Natural killer cell (primary cell): ENCODE measurements at regions not wholly inside any gene's neighbourhood (a gene's known extent, or its start where the extent isn't known, plus 50 kb on each side); places are given as distances from the start of the nearest gene placed in this dataset.

Experiments
- ATAC-seq, 3 donors: fragments of 150-1000 bp in 2 of 3; fragments of 200-7000 bp in 1 of 3; cut with Tn5 transposase; 1 replicate in 1 of 3; 2 replicates in 2 of 3; pipeline ENCODE4 v1.10.0; 2021; ENCODE audit warnings: mild to moderate bottlenecking in 2 of 3, moderate library complexity in 2 of 3
- DNase-seq, 2 donors: peaks; one replicate each; pipeline versions ENCODE4 v3.0.0 to v3.0.0-alpha.2; 2013 to 2021; ENCODE audit warnings: mixed read lengths in 1 of 2
- H3K27ac ChIP-seq: one replicate; pipeline ENCODE4 v1.5.1; 2013; ENCODE audit warnings: mild to moderate bottlenecking, low read length
- H3K27me3 ChIP-seq: one replicate; pipeline ENCODE4 v1.6.1; 2013; ENCODE audit warnings: low read length; ENCODE audit not compliant: control insufficient read depth, insufficient read depth
- H3K36me3 ChIP-seq: one replicate; pipeline ENCODE4 v1.6.1; 2013; ENCODE audit warnings: low read length; ENCODE audit not compliant: control insufficient read depth, insufficient read depth
- H3K4me1 ChIP-seq: one replicate; pipeline ENCODE4 v1.6.1; 2013; ENCODE audit warnings: low read length; ENCODE audit not compliant: control insufficient read depth, insufficient read depth
- H3K4me3 ChIP-seq: one replicate; pipeline ENCODE4 v1.5.1; 2013; ENCODE audit warnings: low read length
- H3K9me3 ChIP-seq: one replicate; pipeline ENCODE4 v1.6.1; 2013; ENCODE audit warnings: low read length; ENCODE audit not compliant: control insufficient read depth, insufficient read depth
- H3K27ac Mint-ChIP-seq, 2 donors: one replicate each; pipeline ENCODE4 v1.8.0; 2022; ENCODE audit warnings: mild to moderate bottlenecking in 2 of 2, mixed read lengths in 2 of 2, moderate library complexity in 1 of 2
- H3K27me3 Mint-ChIP-seq, 2 donors: one replicate each; pipeline ENCODE4 v1.8.0; 2022; ENCODE audit warnings: low read depth in 2 of 2, mixed read lengths in 2 of 2
- H3K36me3 Mint-ChIP-seq: one replicate; pipeline ENCODE4 v1.8.0; 2022; ENCODE audit warnings: mixed read lengths
- H3K4me1 Mint-ChIP-seq, 2 donors: one replicate each; pipeline ENCODE4 v1.8.0; 2022; ENCODE audit warnings: mixed read lengths in 2 of 2
- H3K4me3 Mint-ChIP-seq: one replicate; pipeline ENCODE4 v1.8.0; 2022; ENCODE audit warnings: mild to moderate bottlenecking, moderate library complexity, mixed read lengths
- H3K9me3 Mint-ChIP-seq, 2 donors: one replicate each; pipeline ENCODE4 v1.8.0; 2022; ENCODE audit warnings: mixed read lengths in 2 of 2
- CTCF ChIP-seq: fragments of 200-600 bp; IDR thresholded peaks from one replicate; pipeline ENCODE4 v1.8.0; 2022; ENCODE audit warnings: antibody characterized with exemption
- WGBS: methylation state at CpG from one replicate; pipeline ENCODE4 v1.1.7; 2013; ENCODE audit warnings: missing lambda C conversion rate; ENCODE audit not compliant: insufficient coverage; 5-methylcytosine and 5-hydroxymethylcytosine counted together
- intact Hi-C: fragments of 100-400 bp; cut with micrococcal nuclease; formaldehyde crosslinking; loops from one replicate; pipeline ENCODE4 v1.14.2; 2022

GRCh38 chr6:6436946-6437345 is 116.5 kb upstream of the F13A1 start:
- intact Hi-C loops, result no loop called here
- peaks cover 3 to 5% of the 10 kb centered on the region in 2 donors for H3K9me3 Mint-ChIP-seq
- no peaks in the 10 kb centered on the region for H3K36me3 Mint-ChIP-seq
- Histone ChIP-seq H3K4me1 (no peaks in the 10 kb centered on the region), H3K4me3 (no peak overlapping the region), H3K9me3 (no peaks in the 10 kb centered on the region), H3K27me3 (no peaks in the 10 kb centered on the region), H3K36me3 (no peaks in the 10 kb centered on the region), H3K27ac (no peak overlapping the region)
- H3K4me1 Mint-ChIP-seq, result no peaks in the 10 kb centered on the region
- DNase-seq (no peak), ATAC-seq (no peak)
- WGBS, result 83% methylated on average over 1 of the region's 3 CpGs
- H3K27ac Mint-ChIP-seq, result no peak overlapping the region
- H3K27me3 Mint-ChIP-seq, result peaks cover 16 to 51% of the 10 kb centered on the region in 2 donors
- no peak overlapping the region for H3K4me3 Mint-ChIP-seq
- TF ChIP-seq CTCF, result no peak

GRCh38 chr6:6438286-6438685 is 117.8 kb upstream of the F13A1 start:
- Histone ChIP-seq H3K36me3 (no peaks in the 10 kb centered on the region), H3K27me3 (no peaks in the 10 kb centered on the region), H3K4me1 (no peaks in the 10 kb centered on the region), H3K27ac (no peak overlapping the region), H3K4me3 (no peak overlapping the region), H3K9me3 (no peaks in the 10 kb centered on the region)
- Mint-ChIP-seq H3K27ac (no peak overlapping the region), H3K27me3 (peaks cover 13 to 42% of the 10 kb centered on the region in 2 donors), H3K4me1 (no peaks in the 10 kb centered on the region), H3K9me3 (peaks cover 3 to 5% of the 10 kb centered on the region in 2 donors), H3K36me3 (no peaks in the 10 kb centered on the region), H3K4me3 (no peak overlapping the region)
- ATAC-seq (no peak), DNase-seq (no peak)
- TF ChIP-seq CTCF, result no peak
- WGBS, result 100% methylated on average over 2 of the region's 2 CpGs
- intact Hi-C loops, result no loop called here

DNA sequence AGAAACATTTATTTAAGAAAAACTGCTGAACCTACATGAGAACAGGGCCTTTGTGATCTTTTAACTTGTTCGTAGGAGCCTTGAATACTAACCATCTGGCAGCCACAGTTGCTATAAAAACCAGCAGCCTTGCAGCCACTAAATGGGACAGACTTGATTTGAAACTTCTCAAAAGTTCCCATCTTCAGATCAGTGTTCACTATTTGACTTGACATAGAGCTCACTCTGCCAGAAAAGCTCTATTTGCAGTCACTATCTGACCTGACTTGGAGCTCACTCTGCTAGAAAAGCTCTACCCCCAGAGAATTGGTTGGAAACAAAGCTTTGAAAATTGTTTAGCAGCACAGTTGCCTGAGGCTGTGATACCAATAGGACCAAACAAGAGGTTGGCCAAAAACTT is 119.3 kb upstream of the F13A1 start:
- no peaks in the 10 kb centered on the region for H3K27me3 ChIP-seq

More for the DNA sequence above, 119.3 kb upstream of the F13A1 start:
- Histone ChIP-seq H3K9me3 (no peaks in the 10 kb centered on the region), H3K27ac (no peak overlapping the region), H3K4me3 (no peak overlapping the region), H3K36me3 (no peaks in the 10 kb centered on the region), H3K4me1 (no peaks in the 10 kb centered on the region)
- Mint-ChIP-seq H3K9me3 (peaks cover 3 to 5% of the 10 kb centered on the region in 2 donors), H3K36me3 (no peaks in the 10 kb centered on the region), H3K27me3 (peaks cover 16 to 40% of the 10 kb centered on the region in 2 donors), H3K27ac (no peak overlapping the region), H3K4me1 (no peaks in the 10 kb centered on the region), H3K4me3 (no peak overlapping the region)
- ATAC-seq (no peak), DNase-seq (no peak)
- intact Hi-C loops, result no loop called here
- no peak for TF ChIP-seq CTCF
- WGBS, result 76% methylated on average over 1 of the region's 1 CpG
